ENCODE measurements at regions not wholly inside any gene's neighbourhood (a gene's known extent, or its start where the extent isn't known, plus 50 kb on each side); places are given as distances from the start of the nearest gene placed in this dataset.
"Not testable (repeated sequence)": the region's sequence is repeated elsewhere in the genome, so short reads cannot be mapped to it uniquely, and the experiment has no call there.

- no peak for DNase-seq
Measured at GRCh38 chr22:47356511-47357011, 594.1 kb downstream of the TBC1D22A start.

- no peak for DNase-seq
Measured at GRCh38 chr22:47355776-47356510, 593.5 kb downstream of the TBC1D22A start.

- DNase-seq, result no peak
Measured at GRCh38 chr22:47355388-47355725, 592.9 kb downstream of the TBC1D22A start.

GRCh38 chr22:47354668-47355387 lies 592.4 kb downstream of the TBC1D22A start:
- DNase-seq, result no peak

GRCh38 chr22:47352920-47353700 lies 590.7 kb downstream of the TBC1D22A start:
- DNase-seq, result no peak

GRCh38 chr22:47351836-47352579 lies 589.6 kb downstream of the TBC1D22A start:
- DNase-seq, result no peak

GRCh38 chr22:47346287-47346686 lies 583.8 kb downstream of the TBC1D22A start:
- not testable (repeated sequence) for DNase-seq

- no peak for DNase-seq
Measured at GRCh38 chr22:47345025-47345424, 582.6 kb downstream of the TBC1D22A start.

- no peak for DNase-seq
Measured at GRCh38 chr22:47344414-47344813, 582.0 kb downstream of the TBC1D22A start.

GRCh38 chr22:47343611-47344010 lies 581.2 kb downstream of the TBC1D22A start:
- no peak for DNase-seq

- DNase-seq, result no peak
Measured at GRCh38 chr22:47342446-47342845, 580.0 kb downstream of the TBC1D22A start.

- no peak for DNase-seq
Measured at GRCh38 chr22:47341464-47341863, 579.0 kb downstream of the TBC1D22A start.

GRCh38 chr22:47340851-47341436 lies 578.5 kb downstream of the TBC1D22A start:
- no peak for DNase-seq

GRCh38 chr22:47337161-47337621 lies 574.7 kb downstream of the TBC1D22A start:
- no peak for DNase-seq

- no peak for DNase-seq
Measured at GRCh38 chr22:47335958-47336357, 573.5 kb downstream of the TBC1D22A start.

GRCh38 chr22:47335460-47335859 lies 573.0 kb downstream of the TBC1D22A start:
- DNase-seq, result no peak

- no peak for DNase-seq
Measured at GRCh38 chr22:47334601-47335000, 572.2 kb downstream of the TBC1D22A start.

GRCh38 chr22:47333625-47334024 lies 571.2 kb downstream of the TBC1D22A start:
- no peak for DNase-seq

GRCh38 chr22:47332246-47332980 lies 570.0 kb downstream of the TBC1D22A start:
- DNase-seq, result no peak

GRCh38 chr22:47331750-47332149 lies 569.3 kb downstream of the TBC1D22A start:
- DNase-seq, result no peak
